AG08395 (cell line): ENCODE measurements at regions not wholly inside any gene's neighbourhood (a gene's known extent, or its start where the extent isn't known, plus 50 kb on each side); places are given as distances from the start of the nearest gene placed in this dataset.

Experiments used
- DNase-seq: peaks from one replicate; pipeline ENCODE4 v3.0.0; 2012; ENCODE audit warnings: mixed read lengths, low spot score

GRCh38 chr7:22657479-22657878, 69.5 kb upstream of the IL6 start:
- DNase-seq, result no peak

- no peak for DNase-seq
These were observed 71.2 kb upstream of the IL6 start for GRCh38 chr7:22655781-22656180.

- DNase-seq, result no peak
These were observed 72.2 kb upstream of the IL6 start for GRCh38 chr7:22654831-22655230.

GRCh38 chr7:22653951-22654350, 73.0 kb upstream of the IL6 start:
- DNase-seq, result no peak

- peak; percentile 62 for DNase-seq
These were observed 75.3 kb upstream of the IL6 start for GRCh38 chr7:22651534-22652243.

- DNase-seq, result no peak
These were observed 76.0 kb upstream of the IL6 start for GRCh38 chr7:22651036-22651435.

- no peak for DNase-seq
These were observed 77.3 kb upstream of the IL6 start for GRCh38 chr7:22649686-22650085.

- DNase-seq, result peak; percentile 54
These were observed 79.3 kb upstream of the IL6 start for GRCh38 chr7:22647451-22648257.

GRCh38 chr7:22645418-22646181, 81.4 kb upstream of the IL6 start:
- DNase-seq, result no peak

GRCh38 chr7:22642454-22642853, 84.5 kb upstream of the IL6 start:
- DNase-seq, result no peak

- no peak for DNase-seq
These were observed 86.7 kb upstream of the IL6 start for GRCh38 chr7:22640269-22640668.

- no peak for DNase-seq
These were observed 87.6 kb upstream of the IL6 start for GRCh38 chr7:22639396-22639795.

- no peak for DNase-seq
These were observed 91.7 kb upstream of the IL6 start for GRCh38 chr7:22635349-22635748.

- no peak for DNase-seq
These were observed 93.0 kb upstream of the IL6 start for GRCh38 chr7:22633954-22634474.

- no peak for DNase-seq
These were observed 93.6 kb upstream of the IL6 start for GRCh38 chr7:22633286-22633953.

- no peak for DNase-seq
These were observed 94.3 kb upstream of the IL6 start for GRCh38 chr7:22632674-22633073.

GRCh38 chr7:22631730-22632129, 95.3 kb upstream of the IL6 start:
- no peak for DNase-seq

GRCh38 chr7:22630069-22630468, 96.9 kb upstream of the IL6 start:
- DNase-seq, result no peak

- no peak for DNase-seq
These were observed 97.9 kb upstream of the IL6 start for GRCh38 chr7:22629056-22629455.

- DNase-seq, result no peak
These were observed 98.9 kb upstream of the IL6 start for GRCh38 chr7:22628112-22628511.

GRCh38 chr7:22627136-22627535, 99.9 kb upstream of the IL6 start:
- DNase-seq, result peak; percentile 50

GRCh38 chr7:22625251-22625650, 101.7 kb upstream of the IL6 start:
- no peak for DNase-seq
